Spleen (tissue), 11 donors: ENCODE measurements at regions not wholly inside any gene's neighbourhood (a gene's known extent, or its start where the extent isn't known, plus 50 kb on each side); places are given as distances from the start of the nearest gene placed in this dataset.

Source experiments
- DNase-seq: peaks from one replicate; pipeline ENCODE4 v3.0.0-alpha.2; 2020
- H3K27ac ChIP-seq, 8 donors: fragments of 200-600 bp; sonication (generic) in 7 of 8; 1 replicate in 4 of 8; 2 replicates in 4 of 8; pipeline versions ENCODE4 v1.5.0 to v1.8.0; 2016 to 2021; ENCODE audit warnings: inconsistent platforms in 4 of 8, mild to moderate bottlenecking in 4 of 8, moderate library complexity in 1 of 8
- H3K27me3 ChIP-seq, 7 donors: fragments of 200-600 bp; sonication (generic) in 6 of 7; replicated peaks in 1 of 7; 1 replicate in 4 of 7; 2 replicates in 3 of 7; pipeline versions ENCODE4 v1.5.0 to v1.8.0; 2016 to 2021; ENCODE audit warnings: inconsistent platforms in 3 of 7, mild to moderate bottlenecking in 1 of 7
- H3K36me3 ChIP-seq, 6 donors: fragments of 200-600 bp; sonication (generic) in 5 of 6; 1 replicate in 4 of 6; 2 replicates in 2 of 6; pipeline versions ENCODE4 v1.5.0 to v1.8.0; 2016 to 2021; ENCODE audit warnings: inconsistent platforms in 2 of 6
- H3K4me1 ChIP-seq, 6 donors: fragments of 200-600 bp; sonication (generic) in 5 of 6; 1 replicate in 3 of 6; 2 replicates in 3 of 6; pipeline versions ENCODE4 v1.5.0 to v1.8.0; 2016 to 2021; ENCODE audit warnings: inconsistent platforms in 3 of 6
- H3K4me3 ChIP-seq, 8 donors: fragments of 200-600 bp; sonication (generic) in 7 of 8; 1 replicate in 4 of 8; 2 replicates in 4 of 8; pipeline versions ENCODE4 v1.5.0 to v1.8.0; 2016 to 2021; ENCODE audit warnings: inconsistent platforms in 4 of 8, mild to moderate bottlenecking in 4 of 8, moderate library complexity in 2 of 8
- H3K9me3 ChIP-seq, 8 donors: fragments of 200-600 bp; sonication (generic) in 7 of 8; 1 replicate in 4 of 8; 2 replicates in 4 of 8; pipeline versions ENCODE4 v1.5.0 to v1.8.0; 2016 to 2021; ENCODE audit warnings: inconsistent platforms in 4 of 8
- POLR2A ChIP-seq, 3 donors: fragments of 450-650 bp; IDR thresholded peaks; one replicate each; pipeline ENCODE4 v1.5.1; 2017; ENCODE audit warnings: antibody characterized with exemption in 3 of 3, mild to moderate bottlenecking in 1 of 3
- POLR2AphosphoS5 ChIP-seq, 3 donors: sonication (generic); formaldehyde crosslinking; IDR thresholded peaks; one replicate each; pipeline ENCODE4 v1.5.1; 2017; ENCODE audit warnings: antibody characterized with exemption in 3 of 3
- WGBS, 5 donors: extraction: QIAGEN DNeasy Blood & Tissue Kit in 3 of 5; methylation state at CpG; one replicate each; pipeline versions ENCODE4 v1.1.5 to v1.1.7; 2013 to 2018; 5-methylcytosine and 5-hydroxymethylcytosine counted together
- intact Hi-C: fragments of 100-400 bp; cut with DNase I; formaldehyde crosslinking; loops from one replicate; pipeline ENCODE4 v1.15.0; 2023; ENCODE audit warnings: low total_unique reads
- TF ChIP-seq, protein P1 (sequence below), 11 experiments: fragments of 200-600 bp in 7 of 11; fragments of 450-650 bp in 4 of 11; sonication (generic) in 4 of 11; IDR thresholded peaks in 8 of 11; conservative IDR thresholded peaks in 3 of 11; 1 replicate in 7 of 11; 2 replicates in 4 of 11; pipeline versions ENCODE4 v1.4.0 to v1.8.0; 2016 to 2021; ENCODE audit warnings: antibody characterized with exemption in 11 of 11, inconsistent platforms in 4 of 11, mild to moderate bottlenecking in 1 of 11
- donor health status: healthy with polysubstance abuse.
- donor health status: DM: no; HTN: no; CAD: no; lungs with moderate emphysema.
- donor health status: DM: no; HTN: no; CAD: no.
- donor health status: Bipolar disorder and iron deficiency.
- donor health status: healthy.
- donor health status: DM: no; HTN: no; CAD: no.
- donor health status: DM: yes; HTN: yes; CAD: no.

DNA sequence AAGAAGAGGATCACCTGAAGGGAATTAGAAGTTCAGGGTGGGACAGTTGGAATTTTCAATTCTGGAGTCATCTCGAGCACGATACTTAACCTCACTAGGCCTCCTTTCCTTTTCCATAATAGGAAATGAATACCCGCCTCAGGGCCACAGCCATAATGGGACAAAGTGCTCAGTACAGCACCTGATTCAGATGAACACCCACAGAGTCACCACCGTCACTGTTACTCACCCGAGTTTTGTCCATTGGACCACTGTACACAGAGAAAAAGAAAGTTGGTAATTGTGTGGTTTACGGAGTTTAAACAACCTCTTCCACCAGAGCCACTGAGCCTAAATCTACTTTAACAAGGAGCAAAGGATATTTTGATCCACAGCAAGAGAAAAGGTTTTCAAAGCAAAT, 122.0 kb upstream of the NDUFV2 start:
- Histone ChIP-seq H3K27me3 (no peaks in the 10 kb centered on the region), H3K4me3 (no peak overlapping the region), H3K27ac (no peak overlapping the region), H3K4me1 (peaks cover 0 to 5% (median 0%) of the 10 kb centered on the region in 6 donors), H3K36me3 (no peaks in the 10 kb centered on the region), H3K9me3 (no peaks in the 10 kb centered on the region)
- WGBS, 5 donors = 76 to 88% (median 82%) methylated on average over 6 of the region's 6 CpGs
- intact Hi-C loops = no loop called here
- no peak for DNase-seq
- TF ChIP-seq, protein P1, sequence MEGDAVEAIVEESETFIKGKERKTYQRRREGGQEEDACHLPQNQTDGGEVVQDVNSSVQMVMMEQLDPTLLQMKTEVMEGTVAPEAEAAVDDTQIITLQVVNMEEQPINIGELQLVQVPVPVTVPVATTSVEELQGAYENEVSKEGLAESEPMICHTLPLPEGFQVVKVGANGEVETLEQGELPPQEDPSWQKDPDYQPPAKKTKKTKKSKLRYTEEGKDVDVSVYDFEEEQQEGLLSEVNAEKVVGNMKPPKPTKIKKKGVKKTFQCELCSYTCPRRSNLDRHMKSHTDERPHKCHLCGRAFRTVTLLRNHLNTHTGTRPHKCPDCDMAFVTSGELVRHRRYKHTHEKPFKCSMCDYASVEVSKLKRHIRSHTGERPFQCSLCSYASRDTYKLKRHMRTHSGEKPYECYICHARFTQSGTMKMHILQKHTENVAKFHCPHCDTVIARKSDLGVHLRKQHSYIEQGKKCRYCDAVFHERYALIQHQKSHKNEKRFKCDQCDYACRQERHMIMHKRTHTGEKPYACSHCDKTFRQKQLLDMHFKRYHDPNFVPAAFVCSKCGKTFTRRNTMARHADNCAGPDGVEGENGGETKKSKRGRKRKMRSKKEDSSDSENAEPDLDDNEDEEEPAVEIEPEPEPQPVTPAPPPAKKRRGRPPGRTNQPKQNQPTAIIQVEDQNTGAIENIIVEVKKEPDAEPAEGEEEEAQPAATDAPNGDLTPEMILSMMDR (IDR thresholded peaks at IDR 0.05 in 8 of 11, conservative IDR thresholded peaks at IDR 0.05 in 3 of 11) = no peak
- no peak for TF ChIP-seq POLR2A (IDR thresholded peaks at IDR 0.05)
- no peak for TF ChIP-seq POLR2AphosphoS5 (IDR thresholded peaks at IDR 0.05)

DNA sequence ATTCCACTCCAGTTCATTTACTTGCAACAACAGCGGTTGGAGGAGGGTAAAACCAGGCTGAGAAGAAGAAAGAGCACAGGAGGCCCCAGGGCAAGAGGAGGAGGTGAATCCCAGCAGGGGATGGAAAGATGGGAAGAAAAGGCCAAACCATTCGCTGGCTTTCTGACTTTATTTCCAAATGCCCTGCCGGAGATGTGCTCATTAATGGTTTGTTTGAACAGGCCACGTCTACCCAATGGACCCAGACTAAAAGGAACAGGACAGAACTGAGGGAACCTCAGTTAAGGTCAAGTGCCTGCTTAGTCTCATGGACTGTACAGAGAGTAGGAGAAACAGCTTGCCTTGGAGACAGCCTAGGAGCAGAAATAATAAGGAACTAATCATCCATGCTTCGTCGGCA, 121.6 kb upstream of the NDUFV2 start:
- TF ChIP-seq POLR2A (IDR thresholded peaks at IDR 0.05) = no peak
- TF ChIP-seq POLR2AphosphoS5 (IDR thresholded peaks at IDR 0.05) = no peak
- TF ChIP-seq, protein P1 (IDR thresholded peaks at IDR 0.05 in 8 of 11, conservative IDR thresholded peaks at IDR 0.05 in 3 of 11) = no peak
- H3K9me3 ChIP-seq = no peaks in the 10 kb centered on the region
- H3K4me3 ChIP-seq = no peak overlapping the region
- no peak overlapping the region for H3K27ac ChIP-seq
- no peaks in the 10 kb centered on the region for H3K36me3 ChIP-seq
- H3K27me3 ChIP-seq = peaks cover 0 to 2% (median 0%) of the 10 kb centered on the region in 7 donors
- intact Hi-C loops = no loop called here
- peaks cover 0 to 5% (median 0%) of the 10 kb centered on the region in 6 donors for H3K4me1 ChIP-seq
- no peak for DNase-seq
- WGBS, 5 donors = 87 to 90% (median 89%) methylated on average over 6 of the region's 6 CpGs

DNA sequence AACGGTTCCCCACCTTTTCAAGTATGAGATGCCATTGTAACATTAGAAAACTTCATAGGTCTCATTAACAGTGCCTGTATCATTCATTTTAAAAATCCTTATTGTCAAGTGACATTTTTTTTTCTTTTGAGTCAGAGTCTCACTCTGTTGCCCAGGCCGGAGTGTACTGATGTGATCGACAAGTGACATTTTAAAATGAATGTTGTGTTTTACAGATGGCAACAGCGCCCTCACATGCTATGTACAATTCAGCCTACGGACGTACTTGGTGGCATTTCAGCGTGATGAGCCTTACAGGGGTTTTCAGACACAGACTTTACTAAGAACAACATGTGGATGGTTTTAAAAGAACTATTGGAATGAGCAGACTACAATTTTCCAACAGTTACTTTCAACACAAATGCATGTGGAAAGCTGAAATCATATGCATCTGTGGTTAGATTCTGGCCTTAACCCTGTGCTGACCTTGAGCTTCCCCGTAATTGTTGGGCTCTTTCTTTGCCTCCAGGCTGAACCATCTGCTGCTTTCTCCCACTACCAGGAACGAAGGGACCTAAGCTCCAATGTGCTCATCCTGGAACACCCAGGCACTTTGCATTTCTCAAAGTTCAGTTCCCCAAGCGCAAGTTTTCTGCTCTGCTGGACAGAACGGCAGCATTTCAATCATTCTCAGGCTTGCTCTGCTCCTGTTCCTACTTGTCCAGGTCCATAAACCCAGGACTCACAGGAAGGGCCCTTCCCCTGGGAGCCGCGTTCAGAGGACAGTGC, 119.9 kb upstream of the NDUFV2 start:
- H3K4me1 ChIP-seq = peaks cover 0 to 5% (median 0%) of the 10 kb centered on the region in 6 donors
- no peak for DNase-seq
- no peak overlapping the region for H3K4me3 ChIP-seq
- peaks cover 0 to 10% (median 0%) of the 10 kb centered on the region in 7 donors for H3K27me3 ChIP-seq
- intact Hi-C loops = no loop called here
- no peaks in the 10 kb centered on the region for H3K9me3 ChIP-seq
- TF ChIP-seq, protein P1 (IDR thresholded peaks at IDR 0.05 in 8 of 11, conservative IDR thresholded peaks at IDR 0.05 in 3 of 11) = peak in 5 of 11 experiments; percentile 14 to 38 (median 28)
- TF ChIP-seq POLR2AphosphoS5 (IDR thresholded peaks at IDR 0.05) = no peak
- no peak overlapping the region for H3K27ac ChIP-seq
- no peaks in the 10 kb centered on the region for H3K36me3 ChIP-seq
- 56 to 68% (median 62%) methylated on average over 13 of the region's 13 CpGs for WGBS, 5 donors

DNA sequence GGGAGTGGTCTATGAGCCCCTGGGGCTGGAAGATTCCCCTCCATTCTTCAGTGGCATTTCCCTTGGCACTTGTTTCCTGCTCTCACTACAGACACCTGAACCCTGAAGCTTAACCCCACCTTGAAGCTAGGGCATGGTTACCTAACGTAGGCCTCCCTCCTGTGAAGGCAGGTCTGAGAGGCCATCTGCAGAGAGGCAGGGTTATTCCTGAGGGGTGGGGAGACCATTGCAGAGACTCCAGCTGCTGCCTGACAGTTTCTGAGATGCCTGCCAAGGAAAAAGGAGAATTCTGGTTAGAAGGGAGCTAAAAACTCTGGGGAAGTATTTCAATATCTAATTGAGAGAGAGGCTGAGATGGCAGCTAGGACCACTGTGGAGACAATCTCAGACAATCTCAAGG, 119.3 kb upstream of the NDUFV2 start:
- Histone ChIP-seq H3K4me3 (no peak overlapping the region), H3K4me1 (peaks cover 0 to 5% (median 0%) of the 10 kb centered on the region in 6 donors), H3K36me3 (no peaks in the 10 kb centered on the region), H3K27ac (no peak overlapping the region), H3K9me3 (no peaks in the 10 kb centered on the region), H3K27me3 (peaks cover 0 to 10% (median 0%) of the 10 kb centered on the region in 7 donors)
- no peak for DNase-seq
- TF ChIP-seq POLR2AphosphoS5 (IDR thresholded peaks at IDR 0.05) = no peak
- TF ChIP-seq POLR2A (IDR thresholded peaks at IDR 0.05) = no peak
- TF ChIP-seq, protein P1 (IDR thresholded peaks at IDR 0.05 in 8 of 11, conservative IDR thresholded peaks at IDR 0.05 in 3 of 11) = no peak
- 65 to 88% (median 82%) methylated on average over 1 of the region's 1 CpG for WGBS, 5 donors
- intact Hi-C loops = no loop called here
